HG03460 (cell line): ENCODE measurements at regions not wholly inside any gene's neighbourhood (a gene's known extent, or its start where the extent isn't known, plus 50 kb on each side); places are given as distances from the start of the nearest gene placed in this dataset.

Source experiments
- ATAC-seq: cut with Tn5 transposase; IDR thresholded peaks from one replicate; pipeline ENCODE4 v1.9.1; 2021; ENCODE audit not compliant: unreplicated experiment

GRCh38 chr1:87558921-87559320, 230.2 kb downstream of the LMO4 start:
- no peak for ATAC-seq

GRCh38 chr1:87560137-87560536, 231.5 kb downstream of the LMO4 start:
- ATAC-seq: no peak

GRCh38 chr1:87560601-87561360, 232.1 kb downstream of the LMO4 start:
- no peak for ATAC-seq

GRCh38 chr1:87563211-87563610, 234.5 kb downstream of the LMO4 start:
- no peak for ATAC-seq

GRCh38 chr1:87565861-87566260, 237.2 kb downstream of the LMO4 start:
- ATAC-seq: no peak

GRCh38 chr1:87568005-87568404, 239.3 kb downstream of the LMO4 start:
- no peak for ATAC-seq

GRCh38 chr1:87568911-87569310, 240.2 kb downstream of the LMO4 start:
- ATAC-seq: no peak

- no peak for ATAC-seq
Observed at GRCh38 chr1:87572008-87572407, 243.3 kb downstream of the LMO4 start.

GRCh38 chr1:87572891-87573290, 244.2 kb downstream of the LMO4 start:
- ATAC-seq: no peak

GRCh38 chr1:87575528-87575927, 246.8 kb downstream of the LMO4 start:
- ATAC-seq: no peak

- ATAC-seq: no peak
Observed at GRCh38 chr1:87578464-87578863, 249.8 kb downstream of the LMO4 start.

- ATAC-seq: no peak
Observed at GRCh38 chr1:87583459-87583858, 254.8 kb downstream of the LMO4 start.

- no peak for ATAC-seq
Observed at GRCh38 chr1:87584586-87584985, 255.9 kb downstream of the LMO4 start.

GRCh38 chr1:87586501-87586900, 257.8 kb downstream of the LMO4 start:
- ATAC-seq: no peak

- ATAC-seq: peak; percentile 53
Observed at GRCh38 chr1:87588495-87588894, 259.8 kb downstream of the LMO4 start.

GRCh38 chr1:87591492-87591891, 262.8 kb downstream of the LMO4 start:
- ATAC-seq: no peak

GRCh38 chr1:87592156-87592555, 263.5 kb downstream of the LMO4 start:
- ATAC-seq: peak; percentile 82

- ATAC-seq: no peak
Observed at GRCh38 chr1:87594736-87595383, 266.2 kb downstream of the LMO4 start.

- ATAC-seq: no peak
Observed at GRCh38 chr1:87595384-87595781, 266.7 kb downstream of the LMO4 start.

- ATAC-seq: no peak
Observed at GRCh38 chr1:87598429-87598828, 269.7 kb downstream of the LMO4 start.

GRCh38 chr1:87599569-87599968, 270.9 kb downstream of the LMO4 start:
- ATAC-seq: no peak

GRCh38 chr1:87600055-87600850, 271.6 kb downstream of the LMO4 start:
- no peak for ATAC-seq
